ENCODE measurements at regions not wholly inside any gene's neighbourhood (a gene's known extent, or its start where the extent isn't known, plus 50 kb on each side); places are given as distances from the start of the nearest gene placed in this dataset.

- Histone ChIP-seq H3K79me1 (ENCODE audit: insufficient read depth, low read depth, low read length, poor library complexity, severe bottlenecking) (no peaks in the 10 kb centered on the region), H3K9me3 (ENCODE audit: control insufficient read depth, low read depth, low read length) (no peaks in the 10 kb centered on the region), H2BK120ac (ENCODE audit: low read depth, low read length, poor library complexity, severe bottlenecking) (no peak overlapping the region), H4K20me1 (ENCODE audit: control insufficient read depth, insufficient read depth, insufficient read length) (no peaks in the 10 kb centered on the region), H3K9ac (ENCODE audit: extremely low read depth, insufficient read length, low read length) (no peak overlapping the region), H3K27ac (ENCODE audit: insufficient read length, low read depth, low read length) (no peak overlapping the region), H3K4me1 (ENCODE audit: insufficient read depth, low read length) (peaks cover 5% of the 10 kb centered on the region; the same call in 1 of the 2 replicates), H4K5ac (ENCODE audit: insufficient read length, low read depth, low read length) (no peak overlapping the region), H4K8ac (replicated peaks; ENCODE audit: insufficient read length, low read depth, low read length) (no peak overlapping the region), H4K91ac (ENCODE audit: insufficient read length, low read depth, low read length) (no peak overlapping the region), H3K23ac (ENCODE audit: insufficient read length, low read depth, low read length) (no peak overlapping the region), H3K4me2 (ENCODE audit: insufficient read depth, insufficient read length, low read length) (no peak overlapping the region), H3K79me2 (ENCODE audit: insufficient read depth, low read length) (no peaks in the 10 kb centered on the region), H2BK5ac (ENCODE audit: insufficient read length, low read length) (no peak overlapping the region), H2BK20ac (ENCODE audit: low read depth, low read length, poor library complexity, severe bottlenecking) (no peak overlapping the region), H3T11ph (ENCODE audit: low read length) (no peak overlapping the region), H3K4ac (ENCODE audit: low read depth, low read length) (no peak overlapping the region), H3K14ac (ENCODE audit: insufficient read depth, low read length) (no peak overlapping the region), H3K56ac (ENCODE audit: insufficient read length, low read depth, low read length) (no peak overlapping the region), H2BK12ac (ENCODE audit: insufficient read length, low read depth, low read length) (no peak overlapping the region), H2AK5ac (ENCODE audit: insufficient read length, low read length) (no peak overlapping the region), H3K23me2 (ENCODE audit: insufficient read length, low read depth, low read length, poor library complexity, severe bottlenecking) (no peaks in the 10 kb centered on the region), H2BK15ac (ENCODE audit: low read depth, low read length) (no peak overlapping the region), H2AFZ (ENCODE audit: low read length) (no peak overlapping the region), H3K18ac (ENCODE audit: insufficient read length, low read depth, low read length) (no peak overlapping the region), H3K27me3 (ENCODE audit: insufficient read depth, low read length) (no peaks in the 10 kb centered on the region)
- no peaks in the 10 kb centered on the region; a peak in 1 of 5 replicates for H3K9me3 Mint-ChIP-seq
- H3K27me3 Mint-ChIP-seq (ENCODE audit: low read depth), result no peaks in the 10 kb centered on the region; the same call in 1 of the 2 replicates
- peaks cover 0 to 3% (median 0%) of the 10 kb centered on the region in 3 experiments; a peak in 2 of 7 replicates for H3K36me3 Mint-ChIP-seq (ENCODE audit: insufficient read depth in 1 of 3, low read depth in 3 of 3)
- H3K4me3 Mint-ChIP-seq, result no peak overlapping the region
- WGBS (ENCODE audit: extremely low coverage, insufficient read length, low lambda C conversion rate), result no CpG with 5 or more reads among the region's 1 CpG
- no peak overlapping the region for H3K27ac Mint-ChIP-seq
- no peak for TF ChIP-seq CTCF (conservative IDR thresholded peaks at IDR 0.05)
- DNase-seq, result no peak
- H3K4me1 Mint-ChIP-seq, result peaks cover 13 to 14% of the 10 kb centered on the region in 2 experiments
Observed at GRCh38 chr12:79998554-79998953, 63.7 kb upstream of the PPP1R12A start.
